Naive thymus-derived CD8-positive, alpha-beta T cell (primary cell): ENCODE measurements at regions not wholly inside any gene's neighbourhood (a gene's known extent, or its start where the extent isn't known, plus 50 kb on each side); places are given as distances from the start of the nearest gene placed in this dataset.

Experiments
- ATAC-seq, 2 donors: fragments of 150-1000 bp; cut with Tn5 transposase in 1 of 2; sonication (Bioruptor Pico), chemical (Tn5 transposase) in 1 of 2; 1 replicate in 1 of 2; 2 replicates in 1 of 2; pipeline ENCODE4 v1.10.0; 2021; ENCODE audit warnings: mild to moderate bottlenecking in 2 of 2, moderate library complexity in 2 of 2
- POLR2A ChIA-PET: fragments of 350-600 bp; sonication (Branson Sonifier 250); formaldehyde crosslinking; loops from one replicate; lab custom pipeline; 2021; ENCODE audit warnings: antibody characterized with exemption; lab: Charles Lee
- DNase-seq, 10 donors: peaks; one replicate each; pipeline versions ENCODE4 v3.0.0 to v3.0.0-alpha.2; 2020 to 2022
- H3K27ac Mint-ChIP-seq, 10 donors: one replicate each; pipeline ENCODE4 v1.8.0; 2020 to 2022; ENCODE audit warnings: mild to moderate bottlenecking in 10 of 10, mixed read lengths in 10 of 10, moderate library complexity in 4 of 10, inconsistent platforms in 1 of 10
- H3K27me3 Mint-ChIP-seq, 5 donors: one replicate each; pipeline ENCODE4 v1.8.0; 2021 to 2022; ENCODE audit warnings: mixed read lengths in 5 of 5
- H3K36me3 Mint-ChIP-seq, 3 donors: one replicate each; pipeline ENCODE4 v1.8.0; 2020 to 2022; ENCODE audit warnings: mixed read lengths in 3 of 3, mild to moderate bottlenecking in 2 of 3, inconsistent platforms in 1 of 3
- H3K4me1 Mint-ChIP-seq, 4 donors: one replicate each; pipeline ENCODE4 v1.8.0; 2021 to 2022; ENCODE audit warnings: mixed read lengths in 4 of 4
- H3K4me3 Mint-ChIP-seq, 10 donors: one replicate each; pipeline ENCODE4 v1.8.0; 2020 to 2022; ENCODE audit warnings: mild to moderate bottlenecking in 10 of 10, mixed read lengths in 10 of 10, moderate library complexity in 6 of 10, inconsistent platforms in 1 of 10
- H3K9me3 Mint-ChIP-seq, 9 donors: one replicate each; pipeline ENCODE4 v1.8.0; 2020 to 2022; ENCODE audit warnings: mixed read lengths in 9 of 9, mild to moderate bottlenecking in 3 of 9, inconsistent platforms in 1 of 9, moderate library complexity in 1 of 9

- no peak for ATAC-seq
- no peak for DNase-seq
- H3K4me1 Mint-ChIP-seq, result peaks cover 0 to 2% (median 0%) of the 10 kb centered on the region in 4 donors
- H3K4me3 Mint-ChIP-seq, result no peak overlapping the region
- POLR2A ChIA-PET, result no interaction called here
- no peaks in the 10 kb centered on the region for H3K36me3 Mint-ChIP-seq
- H3K9me3 Mint-ChIP-seq, result no peaks in the 10 kb centered on the region
- peaks cover 0 to under 1% (median 0%) of the 10 kb centered on the region in 5 donors for H3K27me3 Mint-ChIP-seq
- H3K27ac Mint-ChIP-seq, result no peak overlapping the region
Observed at GRCh38 chr4:123696687-123697086, 300.1 kb downstream of the SPRY1 start.

GRCh38 chr4:123698556-123698955 is 302.0 kb downstream of the SPRY1 start:
- no peak for ATAC-seq
- H3K36me3 Mint-ChIP-seq, result no peaks in the 10 kb centered on the region
- POLR2A ChIA-PET, result no interaction called here

DNA sequence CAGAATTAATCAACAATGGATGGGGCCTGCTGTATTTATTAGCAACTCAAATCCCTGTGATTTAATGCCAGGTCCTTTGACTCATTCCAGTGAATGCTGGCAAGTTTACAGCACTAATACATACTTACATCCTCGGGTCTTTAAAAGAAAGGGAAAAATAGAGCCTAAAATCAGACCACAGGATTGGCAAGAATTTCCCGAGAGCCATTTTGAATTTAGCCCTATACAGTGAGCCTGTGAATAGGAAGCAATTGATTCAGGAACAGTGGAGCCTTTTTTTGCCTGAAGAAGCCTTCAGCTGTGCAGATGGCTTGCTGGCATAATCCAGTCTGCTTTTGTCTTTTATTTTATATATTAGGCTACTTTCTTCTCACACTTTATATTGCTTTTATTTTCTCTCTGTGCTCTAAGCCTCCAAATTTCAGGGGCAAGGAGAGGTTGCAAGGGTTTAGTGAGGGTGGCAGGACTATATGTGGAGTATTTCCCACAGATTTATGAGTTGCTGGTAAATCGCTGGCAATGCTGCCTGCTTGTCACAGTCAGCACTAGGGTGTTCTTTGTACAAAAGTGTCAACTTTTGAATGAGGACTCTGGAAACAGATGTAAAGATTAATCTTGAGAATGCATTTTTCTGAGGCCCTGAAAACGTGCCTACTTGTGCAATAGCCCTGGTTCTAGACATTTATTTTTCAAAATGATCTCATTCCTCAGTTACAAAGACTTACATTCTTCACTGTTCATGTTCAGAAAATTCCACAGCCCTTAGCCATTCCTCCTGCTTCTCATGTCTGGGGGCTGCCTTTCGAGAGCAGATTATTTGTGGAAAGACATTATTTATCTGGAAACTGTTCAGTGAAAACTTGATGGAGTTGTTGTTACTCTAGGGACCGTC is 303.5 kb downstream of the SPRY1 start:
- no peak for DNase-seq
- H3K9me3 Mint-ChIP-seq, result no peaks in the 10 kb centered on the region
- H3K4me3 Mint-ChIP-seq, result no peak overlapping the region
- H3K27ac Mint-ChIP-seq, result no peak overlapping the region
- peaks cover 0 to 3% (median 0%) of the 10 kb centered on the region in 5 donors for H3K27me3 Mint-ChIP-seq
- POLR2A ChIA-PET, result no interaction called here
- H3K4me1 Mint-ChIP-seq, result peaks cover 0 to 2% (median 0%) of the 10 kb centered on the region in 4 donors
- no peak for ATAC-seq
- no peaks in the 10 kb centered on the region for H3K36me3 Mint-ChIP-seq

More at GRCh38 chr4:123698556-123698955, 302.0 kb downstream of the SPRY1 start:
- H3K27me3 Mint-ChIP-seq, result peaks cover 0 to 3% (median 0%) of the 10 kb centered on the region in 5 donors
- H3K9me3 Mint-ChIP-seq, result no peaks in the 10 kb centered on the region
- DNase-seq, result no peak
- no peak overlapping the region for H3K27ac Mint-ChIP-seq
- peaks cover 0 to 2% (median 0%) of the 10 kb centered on the region in 4 donors for H3K4me1 Mint-ChIP-seq
- H3K4me3 Mint-ChIP-seq, result no peak overlapping the region

DNA sequence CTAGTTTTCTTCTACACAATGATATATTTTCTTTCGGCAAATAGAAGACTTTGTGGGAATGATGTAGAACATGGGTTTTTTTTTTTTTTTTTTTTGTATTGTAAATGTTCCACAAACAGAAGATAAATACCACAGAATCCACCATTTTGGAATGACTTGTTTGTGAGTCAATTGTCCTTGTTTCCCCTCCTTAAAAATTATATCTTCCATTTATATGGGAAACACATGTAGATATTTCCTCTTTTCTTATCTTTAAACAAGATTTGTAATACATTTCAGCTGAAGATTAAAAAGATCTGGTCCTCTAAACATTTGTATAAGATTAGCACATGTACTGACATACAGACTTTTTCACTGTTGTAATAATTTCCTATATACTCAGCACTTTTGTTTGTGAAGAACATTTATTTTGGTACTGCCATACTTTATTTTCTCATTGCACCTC is 304.6 kb downstream of the SPRY1 start:
- H3K4me1 Mint-ChIP-seq, result no peaks in the 10 kb centered on the region
- no peak for ATAC-seq
- H3K27me3 Mint-ChIP-seq, result peaks cover 0 to 3% (median 0%) of the 10 kb centered on the region in 5 donors
- no peaks in the 10 kb centered on the region for H3K36me3 Mint-ChIP-seq
- H3K4me3 Mint-ChIP-seq, result no peak overlapping the region
- POLR2A ChIA-PET, result no interaction called here
- H3K27ac Mint-ChIP-seq, result no peak overlapping the region
- no peak for DNase-seq
- no peaks in the 10 kb centered on the region for H3K9me3 Mint-ChIP-seq

DNA sequence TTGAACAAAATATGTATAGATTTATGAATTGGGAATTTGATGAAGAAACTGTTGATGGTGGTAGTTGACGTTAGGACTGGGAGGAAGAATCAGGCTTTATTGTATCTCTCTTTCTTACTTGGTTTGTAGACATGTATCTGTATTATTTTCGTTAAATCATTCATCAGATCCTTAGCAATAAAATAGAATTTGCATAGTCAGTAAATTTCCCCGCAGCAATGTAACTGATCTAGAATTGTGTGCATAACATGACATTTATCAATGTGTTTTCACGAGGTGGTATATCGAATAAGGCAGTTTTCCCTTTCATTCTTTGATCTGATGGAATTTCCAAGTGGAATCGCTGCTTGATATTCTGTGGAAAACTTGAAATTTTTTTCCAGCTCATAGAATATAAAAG is 308.8 kb downstream of the SPRY1 start:
- Mint-ChIP-seq H3K27me3 (peaks cover 0 to 20% (median 7%) of the 10 kb centered on the region in 5 donors), H3K4me1 (no peaks in the 10 kb centered on the region), H3K9me3 (peaks cover 0 to 25% (median 7%) of the 10 kb centered on the region in 9 donors), H3K4me3 (no peak overlapping the region), H3K27ac (no peak overlapping the region), H3K36me3 (peaks cover 0 to 18% (median 2%) of the 10 kb centered on the region in 3 donors)
- ATAC-seq, result no peak
- POLR2A ChIA-PET, result no interaction called here
- DNase-seq, result no peak

DNA sequence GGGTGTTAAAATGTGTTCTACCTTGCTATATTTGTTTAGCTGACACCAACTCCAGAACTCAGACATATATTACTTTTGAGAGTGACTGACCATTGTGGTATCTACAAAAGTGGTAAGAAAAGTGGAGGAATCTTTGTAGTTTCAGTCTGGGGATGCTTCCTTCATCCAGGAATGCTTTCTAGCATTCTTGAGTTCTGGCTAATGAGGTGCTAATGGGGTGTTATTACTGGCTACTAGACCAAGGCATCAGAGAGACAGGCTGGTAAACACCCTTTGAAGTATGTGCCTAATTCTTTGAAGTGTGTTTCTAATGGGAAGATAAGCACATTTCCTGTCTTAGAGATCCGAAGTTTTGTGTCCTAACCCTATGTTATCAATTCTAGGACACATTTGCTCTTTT is 310.4 kb downstream of the SPRY1 start:
- H3K4me1 Mint-ChIP-seq, result no peaks in the 10 kb centered on the region
- DNase-seq (no peak), ATAC-seq (no peak)
- POLR2A ChIA-PET, result no interaction called here
- H3K27me3 Mint-ChIP-seq, result peaks cover 0 to 17% (median 7%) of the 10 kb centered on the region in 5 donors
- H3K9me3 Mint-ChIP-seq, result peaks cover 0 to 25% (median 7%) of the 10 kb centered on the region in 9 donors
- H3K4me3 Mint-ChIP-seq, result no peak overlapping the region
- no peak overlapping the region for H3K27ac Mint-ChIP-seq
- H3K36me3 Mint-ChIP-seq, result peaks cover 0 to 18% (median 2%) of the 10 kb centered on the region in 3 donors

DNA sequence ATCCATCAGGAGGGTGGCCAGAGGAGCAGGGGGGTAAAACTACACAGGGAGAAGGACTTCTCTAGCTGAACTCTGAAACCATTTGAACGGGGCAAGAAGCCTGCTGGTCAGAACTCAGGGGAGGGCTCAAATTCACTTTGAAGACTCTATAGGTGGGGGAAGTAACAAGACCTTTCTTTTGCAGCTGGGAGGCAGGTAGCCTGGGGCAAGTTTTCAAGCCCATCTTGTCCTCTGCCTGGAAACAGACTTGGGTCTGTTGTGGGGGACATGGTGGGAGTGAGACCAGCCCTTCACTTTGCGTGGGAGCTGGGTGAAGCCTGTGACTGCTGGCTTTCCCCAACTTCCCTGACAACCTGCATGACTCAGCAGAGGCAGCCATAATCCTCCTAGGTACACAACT is 312.3 kb downstream of the SPRY1 start:
- DNase-seq (no peak), ATAC-seq (no peak)
- Mint-ChIP-seq H3K27ac (no peak overlapping the region), H3K27me3 (peaks cover 0 to 17% (median 7%) of the 10 kb centered on the region in 5 donors), H3K9me3 (peaks cover 0 to 28% (median 7%) of the 10 kb centered on the region in 9 donors), H3K4me1 (no peaks in the 10 kb centered on the region), H3K36me3 (peaks cover 0 to 24% (median 2%) of the 10 kb centered on the region in 3 donors), H3K4me3 (no peak overlapping the region)
- POLR2A ChIA-PET, result no interaction called here

GRCh38 chr4:123709336-123709735 is 312.7 kb downstream of the SPRY1 start:
- no peaks in the 10 kb centered on the region for H3K4me1 Mint-ChIP-seq
- peaks cover 0 to 21% (median 7%) of the 10 kb centered on the region in 5 donors for H3K27me3 Mint-ChIP-seq
- POLR2A ChIA-PET, result no interaction called here
- H3K9me3 Mint-ChIP-seq, result peaks cover 0 to 32% (median 8%) of the 10 kb centered on the region in 9 donors
- DNase-seq (no peak), ATAC-seq (no peak)
- H3K4me3 Mint-ChIP-seq, result no peak overlapping the region
- no peak overlapping the region for H3K27ac Mint-ChIP-seq
- peaks cover 0 to 27% (median 2%) of the 10 kb centered on the region in 3 donors for H3K36me3 Mint-ChIP-seq

DNA sequence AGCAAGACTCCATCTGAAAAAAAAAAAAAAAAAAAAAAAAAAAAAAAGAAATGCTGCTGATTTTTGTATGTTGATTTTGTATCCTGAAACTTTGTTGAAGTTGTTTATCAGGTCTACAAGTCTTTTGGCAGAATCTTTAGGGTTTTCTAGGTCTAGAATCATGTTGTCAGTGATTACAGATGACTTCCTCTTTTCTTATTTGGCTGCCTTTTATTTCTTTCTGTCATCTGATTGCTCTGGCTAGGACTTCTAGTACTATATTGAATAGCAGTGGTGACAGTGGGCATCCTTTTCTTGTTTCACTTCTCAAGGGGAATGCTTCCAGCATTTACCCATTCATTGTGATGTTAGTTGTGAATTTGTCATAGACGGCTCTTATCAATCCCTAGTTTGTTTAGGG is 334.4 kb downstream of the SPRY1 start:
- Mint-ChIP-seq H3K27ac (no peak overlapping the region), H3K9me3 (peaks cover 0 to 10% (median 5%) of the 10 kb centered on the region in 9 donors), H3K4me1 (no peaks in the 10 kb centered on the region), H3K27me3 (peaks cover 0 to 6% (median 0%) of the 10 kb centered on the region in 5 donors), H3K36me3 (peaks cover 0 to 4% (median 0%) of the 10 kb centered on the region in 3 donors), H3K4me3 (no peak overlapping the region)
- DNase-seq, result no peak
- ATAC-seq, result no peak
- POLR2A ChIA-PET, result no interaction called here

DNA sequence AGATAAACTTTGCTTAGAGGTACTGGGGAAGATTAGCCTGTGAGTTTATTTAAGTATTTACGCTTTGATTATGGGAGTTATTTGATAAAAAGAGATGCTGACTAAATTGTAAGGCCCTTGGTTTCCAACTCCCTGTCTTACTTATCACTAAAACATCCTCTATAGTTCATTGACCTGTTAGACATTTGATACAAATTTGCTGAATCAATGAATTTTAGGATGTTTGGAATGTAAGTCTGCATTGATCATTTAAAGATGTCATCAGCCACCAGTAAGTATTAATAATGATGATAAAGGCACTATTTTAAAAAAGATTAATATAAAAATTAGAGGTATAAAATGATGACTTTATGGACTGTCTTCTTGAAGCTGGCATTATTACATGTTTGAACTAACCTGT is 340.6 kb downstream of the SPRY1 start:
- ATAC-seq, result no peak
- H3K4me3 Mint-ChIP-seq, result no peak overlapping the region
- H3K4me1 Mint-ChIP-seq, result peaks cover 0 to 3% (median 0%) of the 10 kb centered on the region in 4 donors
- POLR2A ChIA-PET, result no interaction called here
- no peak for DNase-seq
- H3K27me3 Mint-ChIP-seq, result peaks cover 0 to 4% (median 0%) of the 10 kb centered on the region in 5 donors
- no peak overlapping the region for H3K27ac Mint-ChIP-seq
- peaks cover 0 to 9% (median 3%) of the 10 kb centered on the region in 9 donors for H3K9me3 Mint-ChIP-seq
- H3K36me3 Mint-ChIP-seq, result peaks cover 0 to 4% (median 0%) of the 10 kb centered on the region in 3 donors

GRCh38 chr4:123739806-123740205 is 343.2 kb downstream of the SPRY1 start:
- Mint-ChIP-seq H3K4me3 (no peak overlapping the region), H3K27me3 (peaks cover 0 to 4% (median 1%) of the 10 kb centered on the region in 5 donors), H3K9me3 (peaks cover 0 to 3% (median under 1%) of the 10 kb centered on the region in 9 donors), H3K27ac (no peak overlapping the region), H3K36me3 (peaks cover 0 to 4% (median 0%) of the 10 kb centered on the region in 3 donors), H3K4me1 (peaks cover 0 to 4% (median under 1%) of the 10 kb centered on the region in 4 donors)
- ATAC-seq, result no peak
- no peak for DNase-seq
- POLR2A ChIA-PET, result no interaction called here

DNA sequence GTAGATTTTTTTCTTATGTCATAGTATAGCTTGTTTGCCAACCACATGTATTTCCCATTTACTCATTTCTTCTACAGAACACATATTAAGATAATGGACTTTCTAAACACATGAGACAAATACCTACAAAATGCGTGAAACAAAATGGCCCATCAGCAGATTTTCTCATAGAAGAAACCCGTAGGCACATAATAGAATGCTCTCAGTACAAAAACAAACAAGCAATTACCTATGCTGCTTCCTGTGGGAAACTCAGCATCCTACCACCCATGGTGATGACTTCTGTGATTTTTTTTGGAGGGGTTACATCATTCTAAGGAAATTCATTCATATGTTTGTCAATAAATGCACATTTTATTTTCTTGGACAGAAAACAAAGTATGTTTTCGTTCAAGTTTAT is 343.6 kb downstream of the SPRY1 start:
- peaks cover 0 to 2% (median 0%) of the 10 kb centered on the region in 3 donors for H3K36me3 Mint-ChIP-seq
- H3K9me3 Mint-ChIP-seq, result no peaks in the 10 kb centered on the region
- ATAC-seq (no peak), DNase-seq (no peak)
- peaks cover 0 to 4% (median 4%) of the 10 kb centered on the region in 5 donors for H3K27me3 Mint-ChIP-seq
- POLR2A ChIA-PET, result no interaction called here
- no peak overlapping the region for H3K4me3 Mint-ChIP-seq
- no peak overlapping the region for H3K27ac Mint-ChIP-seq
- peaks cover 0 to 7% (median 2%) of the 10 kb centered on the region in 4 donors for H3K4me1 Mint-ChIP-seq

DNA sequence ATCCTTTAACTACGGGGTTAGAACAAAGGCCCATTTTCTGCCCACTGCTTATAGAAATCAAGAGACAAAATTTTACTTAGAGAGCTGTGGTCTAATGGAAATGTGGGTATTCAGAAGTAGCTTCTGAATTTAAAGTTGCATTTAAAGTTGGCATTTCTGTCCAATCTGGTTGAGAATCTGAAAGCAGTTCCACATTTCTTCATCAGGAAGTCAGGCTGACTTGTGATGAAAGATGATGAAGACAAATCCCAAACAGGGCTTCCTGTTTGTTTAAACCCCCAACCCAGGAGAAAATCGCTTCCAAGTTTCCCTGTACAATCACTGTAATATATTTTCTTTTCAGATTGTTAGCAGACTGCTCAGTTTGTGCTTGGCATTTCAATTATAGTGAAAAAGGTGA is 345.3 kb downstream of the SPRY1 start:
- H3K36me3 Mint-ChIP-seq, result no peaks in the 10 kb centered on the region
- ATAC-seq, result no peak
- peaks cover under 1 to 5% (median 4%) of the 10 kb centered on the region in 5 donors for H3K27me3 Mint-ChIP-seq
- no peak for DNase-seq
- POLR2A ChIA-PET, result no interaction called here
- H3K4me3 Mint-ChIP-seq, result no peak overlapping the region
- no peak overlapping the region for H3K27ac Mint-ChIP-seq
- H3K9me3 Mint-ChIP-seq, result no peaks in the 10 kb centered on the region
- H3K4me1 Mint-ChIP-seq, result peaks cover 0 to 7% (median 2%) of the 10 kb centered on the region in 4 donors
